ENCODE measurements at regions not wholly inside any gene's neighbourhood (a gene's known extent, or its start where the extent isn't known, plus 50 kb on each side); places are given as distances from the start of the nearest gene placed in this dataset.

DNA sequence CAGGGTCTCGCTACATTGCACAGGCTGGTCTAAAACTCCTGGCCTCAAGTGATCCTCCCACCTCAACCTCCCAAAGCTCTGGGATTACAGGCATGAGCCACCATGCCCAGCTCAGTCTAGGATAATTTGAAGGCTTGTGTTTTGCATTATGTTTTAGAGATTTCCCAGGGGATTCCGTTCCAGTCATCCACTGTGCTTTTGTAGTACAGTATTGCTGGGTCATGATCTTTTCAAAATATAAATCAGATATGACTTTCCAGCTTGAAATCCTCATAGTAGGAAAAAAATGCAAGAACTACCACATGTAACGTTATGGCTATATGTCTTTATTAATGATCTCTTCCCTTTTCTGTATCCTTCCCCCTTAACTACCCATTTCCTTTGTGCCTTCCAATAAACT lies 338.1 kb downstream of the PRELID2 start:
- no peak for TF ChIP-seq EZH2phosphoT487 (IDR thresholded peaks at IDR 0.05; ENCODE audit: borderline replicate concordance)
- TF ChIP-seq, protein P1, sequence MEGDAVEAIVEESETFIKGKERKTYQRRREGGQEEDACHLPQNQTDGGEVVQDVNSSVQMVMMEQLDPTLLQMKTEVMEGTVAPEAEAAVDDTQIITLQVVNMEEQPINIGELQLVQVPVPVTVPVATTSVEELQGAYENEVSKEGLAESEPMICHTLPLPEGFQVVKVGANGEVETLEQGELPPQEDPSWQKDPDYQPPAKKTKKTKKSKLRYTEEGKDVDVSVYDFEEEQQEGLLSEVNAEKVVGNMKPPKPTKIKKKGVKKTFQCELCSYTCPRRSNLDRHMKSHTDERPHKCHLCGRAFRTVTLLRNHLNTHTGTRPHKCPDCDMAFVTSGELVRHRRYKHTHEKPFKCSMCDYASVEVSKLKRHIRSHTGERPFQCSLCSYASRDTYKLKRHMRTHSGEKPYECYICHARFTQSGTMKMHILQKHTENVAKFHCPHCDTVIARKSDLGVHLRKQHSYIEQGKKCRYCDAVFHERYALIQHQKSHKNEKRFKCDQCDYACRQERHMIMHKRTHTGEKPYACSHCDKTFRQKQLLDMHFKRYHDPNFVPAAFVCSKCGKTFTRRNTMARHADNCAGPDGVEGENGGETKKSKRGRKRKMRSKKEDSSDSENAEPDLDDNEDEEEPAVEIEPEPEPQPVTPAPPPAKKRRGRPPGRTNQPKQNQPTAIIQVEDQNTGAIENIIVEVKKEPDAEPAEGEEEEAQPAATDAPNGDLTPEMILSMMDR (conservative IDR thresholded peaks at IDR 0.05; ENCODE audit: low read length): no peak
- H3K27me3 ChIP-seq (ENCODE audit: insufficient read depth, low read length, poor library complexity, severe bottlenecking): no peaks in the 10 kb centered on the region

DNA sequence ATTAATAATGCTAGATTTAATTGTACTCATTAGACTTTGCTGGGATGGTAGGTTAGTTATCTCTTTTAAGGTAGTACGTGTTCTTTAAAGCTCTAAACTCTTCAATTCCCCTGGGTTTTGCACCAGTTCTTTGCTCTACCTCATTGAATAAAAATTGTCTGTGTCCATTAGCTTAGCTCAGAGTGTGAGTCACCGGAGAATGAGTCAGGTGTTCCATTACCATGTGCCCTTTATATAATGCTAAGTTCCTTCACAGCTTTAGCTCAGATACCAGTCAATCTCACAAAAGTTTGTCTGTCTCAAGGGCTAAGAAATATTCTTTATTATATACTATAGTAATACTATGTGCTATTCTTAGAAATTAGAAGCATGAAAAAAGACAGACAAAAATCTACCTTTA lies 339.4 kb downstream of the PRELID2 start:
- Histone ChIP-seq H3K9ac (ENCODE audit: low read depth, low read length, poor library complexity, severe bottlenecking) (no peak overlapping the region), H3K79me2 (ENCODE audit: insufficient read depth, low read length) (no peaks in the 10 kb centered on the region), H3K36me3 (ENCODE audit: insufficient read depth, low read length) (no peaks in the 10 kb centered on the region), H4K20me1 (ENCODE audit: insufficient read depth, low read length, poor library complexity, severe bottlenecking) (no peaks in the 10 kb centered on the region), H3K4me1 (ENCODE audit: insufficient read depth, low read length, poor library complexity, severe bottlenecking) (peaks cover 11% of the 10 kb centered on the region), H3K9me2 (replicated peaks; ENCODE audit: low read depth, low read length) (no peaks in the 10 kb centered on the region), H3F3A (ENCODE audit: low read depth) (no peaks in the 10 kb centered on the region), H3K27me3 (ENCODE audit: insufficient read depth, low read length, poor library complexity, severe bottlenecking) (no peaks in the 10 kb centered on the region), H3K4me2 (ENCODE audit: low read depth, low read length, poor library complexity, severe bottlenecking) (no peak overlapping the region), H2AFZ (ENCODE audit: low read length) (no peak overlapping the region), H3K9me3 (ENCODE audit: insufficient read depth, low read depth, low read length) (no peaks in the 10 kb centered on the region), H3K4me3 (ENCODE audit: low read length, poor library complexity, severe bottlenecking) (no peak overlapping the region)
- TF ChIP-seq EZH2phosphoT487 (IDR thresholded peaks at IDR 0.05; ENCODE audit: borderline replicate concordance): no peak
- TF ChIP-seq, protein P1 (conservative IDR thresholded peaks at IDR 0.05; ENCODE audit: low read length): no peak

More for the DNA sequence above, 338.1 kb downstream of the PRELID2 start:
- H3K4me3 ChIP-seq (ENCODE audit: low read length, poor library complexity, severe bottlenecking): no peak overlapping the region
- no peak overlapping the region for H3K9ac ChIP-seq (ENCODE audit: low read depth, low read length, poor library complexity, severe bottlenecking)
- H3K79me2 ChIP-seq (ENCODE audit: insufficient read depth, low read length): no peaks in the 10 kb centered on the region
- H2AFZ ChIP-seq (ENCODE audit: low read length): no peak overlapping the region
- no peaks in the 10 kb centered on the region for H3K9me2 ChIP-seq (replicated peaks; ENCODE audit: low read depth, low read length)
- no peaks in the 10 kb centered on the region for H3F3A ChIP-seq (ENCODE audit: low read depth)
- no peaks in the 10 kb centered on the region for H3K36me3 ChIP-seq (ENCODE audit: insufficient read depth, low read length)
- H3K4me1 ChIP-seq (ENCODE audit: insufficient read depth, low read length, poor library complexity, severe bottlenecking): peaks cover 11% of the 10 kb centered on the region
- no peak overlapping the region for H3K4me2 ChIP-seq (ENCODE audit: low read depth, low read length, poor library complexity, severe bottlenecking)
- no peaks in the 10 kb centered on the region for H4K20me1 ChIP-seq (ENCODE audit: insufficient read depth, low read length, poor library complexity, severe bottlenecking)
- H3K9me3 ChIP-seq (ENCODE audit: insufficient read depth, low read depth, low read length): no peaks in the 10 kb centered on the region

DNA sequence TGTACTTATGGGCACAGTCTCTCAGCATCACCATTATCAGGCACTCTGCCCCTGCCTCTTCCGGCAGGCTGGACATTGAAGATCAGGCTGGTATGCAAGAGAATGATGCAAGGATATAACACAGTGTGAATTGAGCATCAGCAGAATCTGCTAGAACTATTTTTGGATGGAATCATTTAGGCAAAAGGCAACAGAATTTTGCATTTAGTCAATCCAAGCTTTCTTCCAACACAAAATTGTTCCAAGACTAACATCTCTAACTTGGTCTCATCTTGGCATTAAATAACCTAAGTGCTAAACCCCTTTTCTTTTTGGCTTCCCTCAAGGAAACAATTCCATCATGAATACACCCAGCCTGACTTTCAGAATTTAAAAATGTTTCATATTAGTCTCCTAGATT lies 339.9 kb downstream of the PRELID2 start:
- Histone ChIP-seq H4K20me1 (ENCODE audit: insufficient read depth, low read length, poor library complexity, severe bottlenecking) (no peaks in the 10 kb centered on the region), H3K4me3 (ENCODE audit: low read length, poor library complexity, severe bottlenecking) (no peak overlapping the region), H3K9me2 (replicated peaks; ENCODE audit: low read depth, low read length) (no peaks in the 10 kb centered on the region), H3K36me3 (ENCODE audit: insufficient read depth, low read length) (no peaks in the 10 kb centered on the region), H2AFZ (ENCODE audit: low read length) (no peak overlapping the region), H3K27me3 (ENCODE audit: insufficient read depth, low read length, poor library complexity, severe bottlenecking) (no peaks in the 10 kb centered on the region), H3F3A (ENCODE audit: low read depth) (no peaks in the 10 kb centered on the region), H3K79me2 (ENCODE audit: insufficient read depth, low read length) (no peaks in the 10 kb centered on the region), H3K4me2 (ENCODE audit: low read depth, low read length, poor library complexity, severe bottlenecking) (no peak overlapping the region), H3K4me1 (ENCODE audit: insufficient read depth, low read length, poor library complexity, severe bottlenecking) (peaks cover 11% of the 10 kb centered on the region), H3K9me3 (ENCODE audit: insufficient read depth, low read depth, low read length) (no peaks in the 10 kb centered on the region), H3K9ac (ENCODE audit: low read depth, low read length, poor library complexity, severe bottlenecking) (no peak overlapping the region)
- TF ChIP-seq, protein P1 (conservative IDR thresholded peaks at IDR 0.05; ENCODE audit: low read length): no peak
- TF ChIP-seq EZH2phosphoT487 (IDR thresholded peaks at IDR 0.05; ENCODE audit: borderline replicate concordance): no peak
